ENCODE measurements at regions not wholly inside any gene's neighbourhood (a gene's known extent, or its start where the extent isn't known, plus 50 kb on each side); places are given as distances from the start of the nearest gene placed in this dataset.

- intact Hi-C loops (cut with DNase I): no loop called here
Observed at GRCh38 chr3:181103605-181104004, 114.1 kb upstream of the DNAJC19 start.

DNA sequence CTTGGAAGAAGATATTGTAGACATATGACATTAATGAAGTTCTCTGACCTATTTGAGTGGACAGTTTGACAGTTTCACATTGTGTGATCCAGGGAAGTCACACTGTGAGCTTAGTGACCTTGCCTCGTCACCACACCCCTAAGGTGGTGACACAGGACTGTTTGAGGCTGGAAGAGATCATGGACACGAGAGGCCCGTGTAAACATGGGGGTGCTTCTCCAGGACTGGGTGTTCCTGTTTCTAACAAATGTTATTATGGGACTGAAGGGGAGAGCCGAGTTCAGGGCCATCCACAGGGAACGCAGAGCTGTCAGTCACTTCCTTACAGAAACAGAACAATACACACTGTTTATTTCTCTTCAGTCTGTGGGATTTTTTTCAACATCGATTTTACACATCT lies 96.5 kb upstream of the DNAJC19 start:
- DNase-seq (no peak), ATAC-seq (peak in 1 of 2 donors; percentile 42)
- Histone ChIP-seq H3K27ac (no peak overlapping the region), H3K27me3 (ENCODE audit: low read depth) (no peaks in the 10 kb centered on the region), H3K4me3 (no peak overlapping the region), H3K36me3 (no peaks in the 10 kb centered on the region), H3K4me1 (no peaks in the 10 kb centered on the region), H3K9me3 (no peaks in the 10 kb centered on the region)
- TF ChIP-seq, protein P1, sequence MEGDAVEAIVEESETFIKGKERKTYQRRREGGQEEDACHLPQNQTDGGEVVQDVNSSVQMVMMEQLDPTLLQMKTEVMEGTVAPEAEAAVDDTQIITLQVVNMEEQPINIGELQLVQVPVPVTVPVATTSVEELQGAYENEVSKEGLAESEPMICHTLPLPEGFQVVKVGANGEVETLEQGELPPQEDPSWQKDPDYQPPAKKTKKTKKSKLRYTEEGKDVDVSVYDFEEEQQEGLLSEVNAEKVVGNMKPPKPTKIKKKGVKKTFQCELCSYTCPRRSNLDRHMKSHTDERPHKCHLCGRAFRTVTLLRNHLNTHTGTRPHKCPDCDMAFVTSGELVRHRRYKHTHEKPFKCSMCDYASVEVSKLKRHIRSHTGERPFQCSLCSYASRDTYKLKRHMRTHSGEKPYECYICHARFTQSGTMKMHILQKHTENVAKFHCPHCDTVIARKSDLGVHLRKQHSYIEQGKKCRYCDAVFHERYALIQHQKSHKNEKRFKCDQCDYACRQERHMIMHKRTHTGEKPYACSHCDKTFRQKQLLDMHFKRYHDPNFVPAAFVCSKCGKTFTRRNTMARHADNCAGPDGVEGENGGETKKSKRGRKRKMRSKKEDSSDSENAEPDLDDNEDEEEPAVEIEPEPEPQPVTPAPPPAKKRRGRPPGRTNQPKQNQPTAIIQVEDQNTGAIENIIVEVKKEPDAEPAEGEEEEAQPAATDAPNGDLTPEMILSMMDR (IDR thresholded peaks at IDR 0.05): no peak
- intact Hi-C loops (cut with DNase I): no loop called here

More at GRCh38 chr3:181103605-181104004, 114.1 kb upstream of the DNAJC19 start:
- Histone ChIP-seq H3K27ac (no peak overlapping the region), H3K36me3 (no peaks in the 10 kb centered on the region), H3K9me3 (no peaks in the 10 kb centered on the region), H3K27me3 (ENCODE audit: low read depth) (no peaks in the 10 kb centered on the region), H3K4me3 (no peak overlapping the region), H3K4me1 (no peaks in the 10 kb centered on the region)
- DNase-seq (no peak), ATAC-seq (no peak)
- TF ChIP-seq, protein P1 (IDR thresholded peaks at IDR 0.05): no peak

GRCh38 chr3:181081930-181082329 lies 92.4 kb upstream of the DNAJC19 start:
- no peaks in the 10 kb centered on the region for H3K4me1 ChIP-seq
- no peak for DNase-seq
- no peak overlapping the region for H3K27ac ChIP-seq
- intact Hi-C loops (cut with DNase I): no loop called here
- H3K27me3 ChIP-seq (ENCODE audit: low read depth): no peaks in the 10 kb centered on the region
- no peak for ATAC-seq
- no peak overlapping the region for H3K4me3 ChIP-seq
- H3K36me3 ChIP-seq: no peaks in the 10 kb centered on the region
- no peaks in the 10 kb centered on the region for H3K9me3 ChIP-seq
- TF ChIP-seq, protein P1 (IDR thresholded peaks at IDR 0.05): no peak

DNA sequence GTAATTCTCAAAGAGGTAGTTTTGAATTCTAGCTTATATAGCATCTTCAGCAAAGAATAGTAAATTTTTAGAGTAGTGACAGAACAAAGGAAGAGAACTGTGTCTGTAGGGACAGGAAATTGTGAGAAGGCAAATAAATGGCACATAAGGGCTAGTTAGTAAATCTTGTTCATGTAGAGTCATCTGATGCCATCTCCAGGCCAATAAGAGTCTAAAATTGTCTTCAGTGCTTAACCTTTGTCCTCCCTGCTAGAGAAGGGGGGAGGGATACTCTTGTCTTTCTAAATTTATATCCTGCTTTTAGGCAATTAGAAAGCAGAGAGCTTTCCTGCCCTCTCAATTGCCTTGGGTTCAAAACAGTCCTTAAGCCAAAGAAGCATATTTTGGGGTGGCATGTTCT lies 87.0 kb upstream of the DNAJC19 start:
- intact Hi-C loops (cut with DNase I): no loop called here
- no peaks in the 10 kb centered on the region for H3K9me3 ChIP-seq
- TF ChIP-seq, protein P1 (IDR thresholded peaks at IDR 0.05): no peak
- no peak overlapping the region for H3K4me3 ChIP-seq
- no peak overlapping the region for H3K27ac ChIP-seq
- ATAC-seq (no peak), DNase-seq (no peak)
- no peaks in the 10 kb centered on the region for H3K4me1 ChIP-seq
- H3K36me3 ChIP-seq: no peaks in the 10 kb centered on the region
- H3K27me3 ChIP-seq (ENCODE audit: low read depth): no peaks in the 10 kb centered on the region

- H3K4me3 ChIP-seq: no peak overlapping the region
- H3K36me3 ChIP-seq: no peaks in the 10 kb centered on the region
- no peaks in the 10 kb centered on the region for H3K27me3 ChIP-seq (ENCODE audit: low read depth)
- DNase-seq: no peak
- H3K9me3 ChIP-seq: no peaks in the 10 kb centered on the region
- intact Hi-C loops (cut with DNase I): no loop called here
- TF ChIP-seq, protein P1 (IDR thresholded peaks at IDR 0.05): no peak
- ATAC-seq: no peak
- H3K4me1 ChIP-seq: no peaks in the 10 kb centered on the region
- no peak overlapping the region for H3K27ac ChIP-seq
Observed at GRCh38 chr3:181075098-181075497, 85.6 kb upstream of the DNAJC19 start.
